HG02943 (cell line): ENCODE measurements at regions not wholly inside any gene's neighbourhood (a gene's known extent, or its start where the extent isn't known, plus 50 kb on each side); places are given as distances from the start of the nearest gene placed in this dataset.
"Not testable (repeated sequence)": the region's sequence is repeated elsewhere in the genome, so short reads cannot be mapped to it uniquely, and the experiment has no call there.

ENCODE experiments used
- ATAC-seq: cut with Tn5 transposase; IDR thresholded peaks from one replicate; pipeline ENCODE4 v1.9.1; 2021; ENCODE audit warnings: mild to moderate bottlenecking, low read depth, moderate library complexity; ENCODE audit not compliant: unreplicated experiment

GRCh38 chr12:127108360-127109215, 1158.4 kb upstream of the TMEM132C start:
- ATAC-seq: peak; percentile 85

DNA sequence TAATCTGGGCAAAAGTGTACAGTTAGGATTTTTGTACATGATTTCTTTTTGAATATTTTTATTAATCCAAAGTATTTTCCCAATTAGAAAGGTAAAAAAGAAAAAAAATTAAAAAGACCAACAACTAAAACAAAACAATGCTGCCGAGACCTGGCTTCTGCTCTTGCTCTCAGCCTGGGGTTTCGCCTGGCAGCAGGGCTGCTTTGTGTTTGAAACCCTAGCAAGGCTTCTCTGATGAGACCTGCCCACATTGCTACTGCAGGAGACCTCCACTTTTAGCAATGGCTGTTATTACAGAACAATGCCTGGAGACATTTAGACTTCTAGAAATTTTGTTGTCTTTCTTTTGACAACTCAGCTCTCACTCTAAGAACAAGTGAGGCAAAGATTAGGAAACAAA, 1153.0 kb upstream of the TMEM132C start:
- no peak for ATAC-seq

- no peak for ATAC-seq
Measured at GRCh38 chr12:127115468-127116035, 1151.4 kb upstream of the TMEM132C start.

- ATAC-seq: no peak
Measured at GRCh38 chr12:127118251-127118650, 1148.7 kb upstream of the TMEM132C start.

- no peak for ATAC-seq
Measured at GRCh38 chr12:127119600-127120140, 1147.3 kb upstream of the TMEM132C start.

GRCh38 chr12:127120851-127121250, 1146.1 kb upstream of the TMEM132C start:
- no peak for ATAC-seq

DNA sequence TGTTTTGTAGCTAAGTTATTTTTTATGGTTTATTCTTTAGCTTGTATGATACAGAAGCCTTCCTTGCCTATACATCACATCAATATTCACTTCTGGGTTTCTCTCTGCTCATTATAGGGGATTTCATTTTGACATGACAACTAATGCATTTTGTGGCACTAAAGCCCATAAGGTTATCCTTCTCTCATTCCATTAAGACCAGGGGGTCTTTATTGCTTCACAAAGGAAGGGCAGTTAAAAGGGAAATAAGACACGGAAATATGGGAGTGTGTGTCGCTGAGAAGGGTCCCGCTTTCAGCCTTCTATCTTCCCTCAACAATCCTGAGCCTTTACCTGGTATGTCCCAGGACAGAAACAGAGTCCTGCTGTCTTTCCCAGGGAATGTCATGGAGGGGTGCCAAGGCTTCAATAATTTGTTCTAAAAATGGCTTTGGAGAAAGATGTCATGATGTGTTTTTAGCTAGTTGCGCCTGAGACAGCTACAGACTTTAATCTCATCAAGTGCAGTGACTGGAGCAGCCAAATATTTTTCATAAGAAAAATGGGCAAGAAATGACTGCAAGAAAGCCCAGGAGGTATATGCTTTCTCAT, 1145.4 kb upstream of the TMEM132C start:
- no peak for ATAC-seq

DNA sequence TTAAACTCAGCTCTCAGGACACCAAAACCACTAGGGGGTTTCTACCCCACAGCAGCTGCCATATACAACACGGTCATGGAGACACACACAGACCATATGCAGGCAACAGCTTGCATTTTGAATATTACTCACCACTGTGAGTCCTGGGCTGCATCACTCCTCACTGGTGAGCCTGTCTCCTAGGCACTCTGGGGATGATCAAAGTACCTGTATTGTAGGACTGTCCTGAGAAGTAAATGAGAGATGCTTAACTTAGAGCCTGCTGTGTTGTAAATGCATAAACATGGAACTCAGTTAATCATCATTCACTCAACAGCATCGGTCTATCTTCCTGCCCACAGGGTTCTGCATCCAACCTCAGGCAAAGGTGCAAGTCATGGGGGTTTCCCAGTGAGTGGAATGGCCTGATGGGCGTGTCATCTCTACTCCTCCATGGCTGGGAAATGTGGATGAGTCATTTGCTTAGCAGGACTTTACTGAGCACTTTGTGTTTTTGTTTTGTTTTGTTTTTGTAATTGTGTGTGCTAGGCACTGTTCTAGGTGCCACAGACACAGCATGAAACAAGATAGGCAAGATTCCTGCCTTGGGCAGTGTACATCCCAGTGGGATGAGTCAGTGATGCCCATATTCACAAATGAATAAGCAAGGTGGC, 1141.2 kb upstream of the TMEM132C start:
- peak; percentile 89 for ATAC-seq

GRCh38 chr12:127126260-127126628, 1140.7 kb upstream of the TMEM132C start:
- ATAC-seq: no peak

DNA sequence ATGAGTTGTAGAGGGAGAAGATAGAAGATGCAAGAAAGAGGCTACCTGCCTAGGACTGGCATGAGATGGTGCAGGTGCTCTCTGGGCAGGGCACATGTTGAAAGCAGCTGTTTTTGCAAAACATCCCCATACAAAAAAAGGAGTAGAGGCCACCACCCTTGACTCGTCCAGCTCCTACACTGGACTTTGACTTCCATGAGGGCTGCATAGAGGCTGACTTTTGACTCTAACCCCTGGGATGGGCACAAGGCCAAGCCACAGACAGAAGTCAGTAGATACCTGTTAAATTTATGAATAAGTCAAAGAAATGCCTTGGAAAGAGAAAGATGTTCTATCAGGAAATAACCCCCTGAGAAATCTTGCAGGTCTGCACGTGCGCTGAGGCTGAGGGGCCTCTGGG, 1139.1 kb upstream of the TMEM132C start:
- no peak for ATAC-seq

DNA sequence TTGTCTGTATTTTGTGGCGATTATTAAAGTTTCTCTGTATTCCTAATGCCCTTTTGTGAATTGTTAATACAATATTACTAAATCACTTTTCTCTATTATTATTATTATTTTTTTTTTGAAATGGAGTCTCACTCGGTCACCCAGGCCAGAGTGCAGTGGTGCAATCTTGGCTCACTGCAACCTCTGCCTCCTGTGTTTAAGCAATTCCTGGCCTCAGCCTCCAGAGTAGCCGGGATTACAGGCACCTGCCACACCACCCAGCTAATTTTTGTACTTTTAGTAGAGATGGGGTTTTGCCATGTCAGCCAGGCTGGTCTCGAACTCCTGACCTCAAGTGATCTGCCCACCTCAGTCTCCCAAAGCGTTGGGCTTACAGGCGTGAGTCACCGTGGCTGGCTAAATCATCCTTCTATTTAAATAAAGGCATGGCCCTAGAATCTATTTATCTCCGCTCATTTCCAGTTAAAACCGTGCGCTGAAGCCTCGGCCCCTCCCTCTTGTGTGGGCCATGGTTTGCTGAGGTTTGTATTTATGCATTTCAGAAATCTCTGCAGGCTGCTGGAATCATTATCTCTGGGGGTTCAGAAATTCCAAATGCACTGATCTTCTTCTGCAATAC, 1136.4 kb upstream of the TMEM132C start:
- no peak for ATAC-seq

DNA sequence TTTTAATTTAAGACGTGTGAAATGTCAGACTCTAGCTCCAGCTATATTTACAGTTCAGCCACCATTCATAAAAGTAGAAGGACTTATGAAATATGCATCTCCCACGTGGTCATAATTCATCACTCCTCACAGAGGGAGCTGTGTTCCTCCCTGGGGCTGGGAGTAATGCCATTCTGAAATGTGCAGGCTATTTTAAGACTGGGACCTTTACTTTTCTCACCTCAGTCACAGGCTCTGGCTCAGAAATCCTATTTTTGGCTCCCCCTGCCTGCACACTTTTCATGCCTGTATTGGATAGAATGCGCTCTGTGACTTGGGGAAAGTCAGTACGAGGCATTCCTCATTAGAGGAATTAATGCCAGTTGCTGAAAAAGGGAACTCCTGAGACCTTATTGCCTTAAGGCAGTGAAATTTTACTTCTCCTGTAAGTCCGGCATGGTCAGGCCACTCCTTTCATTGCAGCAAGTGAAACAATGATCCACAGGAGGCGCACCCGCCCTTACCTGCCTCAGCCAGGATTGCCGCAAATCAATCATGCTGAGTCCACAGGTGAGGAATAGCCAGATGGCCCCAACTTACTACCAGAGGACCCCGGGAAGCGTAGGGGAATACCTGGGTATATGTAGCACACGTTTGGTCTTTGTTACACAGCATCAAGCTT, 1133.2 kb upstream of the TMEM132C start:
- ATAC-seq: no peak

GRCh38 chr12:127140864-127141484, 1126.0 kb upstream of the TMEM132C start:
- not testable (repeated sequence) for ATAC-seq

- no peak for ATAC-seq
Measured at GRCh38 chr12:127143020-127143419, 1124.0 kb upstream of the TMEM132C start.

DNA sequence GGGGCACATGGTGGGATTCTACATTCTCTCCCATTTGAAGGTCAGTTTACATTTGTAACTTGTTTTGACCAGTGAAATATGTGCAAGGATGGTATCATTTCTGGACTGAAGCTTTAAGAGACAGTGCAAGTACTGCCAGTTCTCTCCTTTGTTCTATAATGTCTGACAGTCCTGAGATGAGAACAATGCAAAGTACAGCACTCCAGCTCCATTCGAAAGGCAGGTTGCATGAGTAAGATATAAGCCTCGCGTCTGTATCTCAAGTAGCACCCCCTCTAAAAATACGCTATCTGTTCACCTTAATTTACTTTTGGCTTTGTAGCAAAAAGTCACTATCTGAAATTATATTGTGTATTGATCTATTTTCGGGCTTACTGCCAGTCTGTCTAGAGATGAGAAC, 1122.2 kb upstream of the TMEM132C start:
- no peak for ATAC-seq

- ATAC-seq: no peak
Measured at GRCh38 chr12:127145241-127145928, 1121.6 kb upstream of the TMEM132C start.

GRCh38 chr12:127145929-127146789, 1120.8 kb upstream of the TMEM132C start:
- ATAC-seq: no peak
